Natural killer cell (primary cell): ENCODE measurements at regions not wholly inside any gene's neighbourhood (a gene's known extent, or its start where the extent isn't known, plus 50 kb on each side); places are given as distances from the start of the nearest gene placed in this dataset.

Experiments
- ATAC-seq, 3 donors: fragments of 150-1000 bp in 2 of 3; fragments of 200-7000 bp in 1 of 3; cut with Tn5 transposase; 1 replicate in 1 of 3; 2 replicates in 2 of 3; pipeline ENCODE4 v1.10.0; 2021; ENCODE audit warnings: mild to moderate bottlenecking in 2 of 3, moderate library complexity in 2 of 3
- DNase-seq, 2 donors: peaks; one replicate each; pipeline versions ENCODE4 v3.0.0 to v3.0.0-alpha.2; 2013 to 2021; ENCODE audit warnings: mixed read lengths in 1 of 2
- H3K27ac ChIP-seq: one replicate; pipeline ENCODE4 v1.5.1; 2013; ENCODE audit warnings: mild to moderate bottlenecking, low read length
- H3K27me3 ChIP-seq: one replicate; pipeline ENCODE4 v1.6.1; 2013; ENCODE audit warnings: low read length; ENCODE audit not compliant: control insufficient read depth, insufficient read depth
- H3K36me3 ChIP-seq: one replicate; pipeline ENCODE4 v1.6.1; 2013; ENCODE audit warnings: low read length; ENCODE audit not compliant: control insufficient read depth, insufficient read depth
- H3K4me1 ChIP-seq: one replicate; pipeline ENCODE4 v1.6.1; 2013; ENCODE audit warnings: low read length; ENCODE audit not compliant: control insufficient read depth, insufficient read depth
- H3K4me3 ChIP-seq: one replicate; pipeline ENCODE4 v1.5.1; 2013; ENCODE audit warnings: low read length
- H3K9me3 ChIP-seq: one replicate; pipeline ENCODE4 v1.6.1; 2013; ENCODE audit warnings: low read length; ENCODE audit not compliant: control insufficient read depth, insufficient read depth
- H3K27ac Mint-ChIP-seq, 2 donors: one replicate each; pipeline ENCODE4 v1.8.0; 2022; ENCODE audit warnings: mild to moderate bottlenecking in 2 of 2, mixed read lengths in 2 of 2, moderate library complexity in 1 of 2
- H3K27me3 Mint-ChIP-seq, 2 donors: one replicate each; pipeline ENCODE4 v1.8.0; 2022; ENCODE audit warnings: low read depth in 2 of 2, mixed read lengths in 2 of 2
- H3K36me3 Mint-ChIP-seq: one replicate; pipeline ENCODE4 v1.8.0; 2022; ENCODE audit warnings: mixed read lengths
- H3K4me1 Mint-ChIP-seq, 2 donors: one replicate each; pipeline ENCODE4 v1.8.0; 2022; ENCODE audit warnings: mixed read lengths in 2 of 2
- H3K4me3 Mint-ChIP-seq: one replicate; pipeline ENCODE4 v1.8.0; 2022; ENCODE audit warnings: mild to moderate bottlenecking, moderate library complexity, mixed read lengths
- H3K9me3 Mint-ChIP-seq, 2 donors: one replicate each; pipeline ENCODE4 v1.8.0; 2022; ENCODE audit warnings: mixed read lengths in 2 of 2
- WGBS: methylation state at CpG from one replicate; pipeline ENCODE4 v1.1.7; 2013; ENCODE audit warnings: missing lambda C conversion rate; ENCODE audit not compliant: insufficient coverage; 5-methylcytosine and 5-hydroxymethylcytosine counted together
- intact Hi-C: fragments of 100-400 bp; cut with micrococcal nuclease; formaldehyde crosslinking; loops from one replicate; pipeline ENCODE4 v1.14.2; 2022
- TF ChIP-seq, protein P1 (sequence below): fragments of 200-600 bp; IDR thresholded peaks from one replicate; pipeline ENCODE4 v1.8.0; 2022; ENCODE audit warnings: antibody characterized with exemption

DNA sequence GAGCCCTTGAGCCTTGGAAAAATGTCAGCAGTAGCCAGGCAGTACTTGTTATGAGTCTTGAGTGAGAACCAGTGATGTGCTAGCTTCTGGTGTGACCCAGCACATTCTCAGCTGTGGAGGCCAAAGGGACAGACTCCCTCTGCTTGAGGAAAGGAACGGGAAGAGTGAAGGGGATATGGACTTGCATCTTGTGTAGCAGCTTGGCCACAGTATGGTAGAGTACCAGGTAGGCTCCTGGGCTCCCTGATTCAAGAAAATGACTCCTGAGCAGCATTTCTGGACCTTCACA, 1601.9 kb upstream of the ADGRL3 start:
- Histone ChIP-seq H3K4me3 (no peak overlapping the region), H3K4me1 (no peaks in the 10 kb centered on the region), H3K27ac (no peak overlapping the region), H3K36me3 (no peaks in the 10 kb centered on the region), H3K27me3 (no peaks in the 10 kb centered on the region), H3K9me3 (no peaks in the 10 kb centered on the region)
- H3K9me3 Mint-ChIP-seq = peaks cover 14 to 17% of the 10 kb centered on the region in 2 donors
- no peaks in the 10 kb centered on the region for H3K4me1 Mint-ChIP-seq
- H3K27ac Mint-ChIP-seq = no peak overlapping the region
- H3K4me3 Mint-ChIP-seq = no peak overlapping the region
- ATAC-seq = no peak
- WGBS = 80% methylated on average over 1 of the region's 1 CpG
- no peaks in the 10 kb centered on the region for H3K36me3 Mint-ChIP-seq
- no peaks in the 10 kb centered on the region for H3K27me3 Mint-ChIP-seq
- DNase-seq = no peak
- TF ChIP-seq, protein P1, sequence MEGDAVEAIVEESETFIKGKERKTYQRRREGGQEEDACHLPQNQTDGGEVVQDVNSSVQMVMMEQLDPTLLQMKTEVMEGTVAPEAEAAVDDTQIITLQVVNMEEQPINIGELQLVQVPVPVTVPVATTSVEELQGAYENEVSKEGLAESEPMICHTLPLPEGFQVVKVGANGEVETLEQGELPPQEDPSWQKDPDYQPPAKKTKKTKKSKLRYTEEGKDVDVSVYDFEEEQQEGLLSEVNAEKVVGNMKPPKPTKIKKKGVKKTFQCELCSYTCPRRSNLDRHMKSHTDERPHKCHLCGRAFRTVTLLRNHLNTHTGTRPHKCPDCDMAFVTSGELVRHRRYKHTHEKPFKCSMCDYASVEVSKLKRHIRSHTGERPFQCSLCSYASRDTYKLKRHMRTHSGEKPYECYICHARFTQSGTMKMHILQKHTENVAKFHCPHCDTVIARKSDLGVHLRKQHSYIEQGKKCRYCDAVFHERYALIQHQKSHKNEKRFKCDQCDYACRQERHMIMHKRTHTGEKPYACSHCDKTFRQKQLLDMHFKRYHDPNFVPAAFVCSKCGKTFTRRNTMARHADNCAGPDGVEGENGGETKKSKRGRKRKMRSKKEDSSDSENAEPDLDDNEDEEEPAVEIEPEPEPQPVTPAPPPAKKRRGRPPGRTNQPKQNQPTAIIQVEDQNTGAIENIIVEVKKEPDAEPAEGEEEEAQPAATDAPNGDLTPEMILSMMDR = no peak
- intact Hi-C loops = no loop called here

DNA sequence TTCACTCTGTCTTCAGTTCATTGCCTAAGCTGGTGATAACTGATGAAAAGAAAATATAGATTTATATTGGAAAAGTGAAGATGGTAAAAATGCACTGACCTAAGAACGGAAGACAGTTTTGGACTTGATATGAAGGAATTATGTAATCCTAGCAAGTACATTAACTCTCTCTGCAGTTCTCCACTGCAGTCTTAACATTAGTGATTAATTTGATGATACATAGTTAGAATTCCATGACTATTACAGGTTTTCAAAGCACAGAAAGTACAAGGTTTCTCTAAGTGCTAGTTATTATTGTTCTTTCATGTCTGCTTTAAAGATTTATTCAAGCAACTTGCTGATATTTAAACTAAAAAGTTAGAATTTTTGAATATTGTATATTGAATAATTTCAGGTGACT, 1591.7 kb upstream of the ADGRL3 start:
- no peak for ATAC-seq
- intact Hi-C loops = no loop called here
- H3K36me3 Mint-ChIP-seq = no peaks in the 10 kb centered on the region
- H3K27me3 Mint-ChIP-seq = no peaks in the 10 kb centered on the region
- no peak overlapping the region for H3K27ac ChIP-seq
- H3K4me3 Mint-ChIP-seq = no peak overlapping the region
- no CpG with 5 or more reads among the region's 1 CpG for WGBS
- H3K9me3 ChIP-seq = peaks cover 3% of the 10 kb centered on the region
- H3K9me3 Mint-ChIP-seq = peaks cover 11 to 16% of the 10 kb centered on the region in 2 donors
- H3K36me3 ChIP-seq = no peaks in the 10 kb centered on the region
- DNase-seq = no peak
- H3K4me3 ChIP-seq = no peak overlapping the region
- TF ChIP-seq, protein P1 = no peak
- no peaks in the 10 kb centered on the region for H3K27me3 ChIP-seq
- H3K4me1 Mint-ChIP-seq = no peaks in the 10 kb centered on the region
- H3K27ac Mint-ChIP-seq = no peak overlapping the region
- no peaks in the 10 kb centered on the region for H3K4me1 ChIP-seq

DNA sequence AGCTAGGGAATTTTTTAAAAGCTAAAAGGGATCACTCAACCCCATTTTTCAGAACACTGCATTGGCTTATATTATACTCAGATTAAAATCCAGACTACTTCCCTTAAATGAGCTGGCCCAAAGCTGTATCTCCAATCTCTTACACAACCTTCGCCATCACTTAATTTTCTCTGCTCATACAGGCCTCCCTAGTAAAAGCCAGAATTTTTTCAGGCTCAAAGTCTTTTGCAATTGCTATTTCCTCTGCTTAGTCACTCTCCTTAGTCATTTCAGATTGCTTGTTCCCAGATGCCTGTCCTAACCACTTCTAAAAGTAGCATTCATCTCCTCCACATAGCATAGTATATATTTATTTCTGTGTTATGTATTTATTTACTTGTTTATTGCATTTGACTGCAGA, 1587.9 kb upstream of the ADGRL3 start:
- peaks cover 10 to 12% of the 10 kb centered on the region in 2 donors for H3K9me3 Mint-ChIP-seq
- no peak for ATAC-seq

DNA sequence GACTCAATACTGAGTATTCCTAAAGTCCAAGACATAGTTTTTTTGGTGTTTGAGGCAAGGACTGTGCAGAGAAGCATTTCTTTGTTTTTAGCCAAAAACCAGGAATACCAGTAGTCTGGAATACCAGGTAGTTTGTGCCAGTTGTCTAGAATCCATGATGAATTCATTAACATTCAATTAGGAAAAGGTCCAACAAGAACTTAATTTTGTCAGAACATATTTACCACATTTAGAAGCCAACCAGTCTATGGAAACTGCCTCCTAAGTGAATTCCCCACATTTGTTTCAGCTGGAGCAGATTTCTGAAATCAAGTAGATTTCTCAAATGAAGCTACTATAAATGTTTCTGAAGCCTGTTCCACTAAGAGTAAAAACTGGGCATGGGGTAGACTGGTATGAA, 1584.8 kb upstream of the ADGRL3 start:
- no peaks in the 10 kb centered on the region for H3K27me3 ChIP-seq

More for the DNA sequence above, 1587.9 kb upstream of the ADGRL3 start:
- H3K4me1 ChIP-seq = no peaks in the 10 kb centered on the region
- Mint-ChIP-seq H3K36me3 (no peaks in the 10 kb centered on the region), H3K27me3 (no peaks in the 10 kb centered on the region), H3K27ac (no peak overlapping the region), H3K4me1 (no peaks in the 10 kb centered on the region), H3K4me3 (no peak overlapping the region)
- TF ChIP-seq, protein P1 = no peak
- no peaks in the 10 kb centered on the region for H3K27me3 ChIP-seq
- no peaks in the 10 kb centered on the region for H3K36me3 ChIP-seq
- no peak overlapping the region for H3K4me3 ChIP-seq
- no peaks in the 10 kb centered on the region for H3K9me3 ChIP-seq
- DNase-seq = no peak
- H3K27ac ChIP-seq = no peak overlapping the region
- WGBS = 78% methylated on average over 1 of the region's 1 CpG
- intact Hi-C loops = no loop called here

More for the DNA sequence above, 1584.8 kb upstream of the ADGRL3 start:
- Mint-ChIP-seq H3K27me3 (no peaks in the 10 kb centered on the region), H3K9me3 (peaks cover 15 to 18% of the 10 kb centered on the region in 2 donors), H3K4me1 (no peaks in the 10 kb centered on the region), H3K36me3 (no peaks in the 10 kb centered on the region), H3K27ac (no peak overlapping the region), H3K4me3 (no peak overlapping the region)
- DNase-seq (no peak), ATAC-seq (no peak)
- H3K9me3 ChIP-seq = no peaks in the 10 kb centered on the region
- intact Hi-C loops = no loop called here
- no peak overlapping the region for H3K27ac ChIP-seq
- H3K4me1 ChIP-seq = no peaks in the 10 kb centered on the region
- no peaks in the 10 kb centered on the region for H3K36me3 ChIP-seq
- no peak overlapping the region for H3K4me3 ChIP-seq
- TF ChIP-seq, protein P1 = no peak
